A549 (cell line): ENCODE measurements at regions not wholly inside any gene's neighbourhood (a gene's known extent, or its start where the extent isn't known, plus 50 kb on each side); places are given as distances from the start of the nearest gene placed in this dataset.

ENCODE experiments used
- ATAC-seq, 2 experiments: fragments of 200-7000 bp in 1 of 2; fragments of >200 bp in 1 of 2; cut with Nextera tagmentation in 1 of 2; cut with Tn5 transposase in 1 of 2; 3 replicates each; pipeline versions ENCODE4 v1.8.0 to v1.9.1; 2018 to 2020; ENCODE audit warnings: mild to moderate bottlenecking in 1 of 2, moderate library complexity in 1 of 2
- CTCF ChIA-PET: fragments of 300-600 bp; sonication (Branson Sonifier 250); formaldehyde crosslinking; extraction: SDS; loops from one replicate; lab custom pipeline; 2021; ENCODE audit warnings: antibody characterized with exemption, inconsistent platforms; lab: Yijun Ruan, JAX
- POLR2A ChIA-PET: fragments of 350-600 bp; formaldehyde crosslinking; extraction: SDS; loops from one replicate; lab custom pipeline; 2021; ENCODE audit warnings: antibody characterized with exemption, inconsistent platforms; lab: Yijun Ruan, JAX
- DNase-seq, 2 experiments: peaks; one replicate each; pipeline versions ENCODE4 v3.0.0 to v3.0.0-alpha.2; 2011 to 2016; ENCODE audit warnings: low read depth in 1 of 2, low spot score in 1 of 2
- FAIRE-seq: peaks from 2 replicates; lab custom pipeline; 2011; peaks lifted over from hg19 to GRCh38; lab: Jason Lieb, UNC
- H3K27ac ChIP-seq, 2 experiments: fragments of >200 bp; sonication (Bioruptor Twin); formaldehyde crosslinking; 3 replicates each; pipeline ENCODE4 v1.5.1; 2016 to 2017
- H3K4me1 ChIP-seq: fragments of >200 bp; sonication (Bioruptor Twin); formaldehyde crosslinking; 3 replicates; pipeline ENCODE4 v1.6.1; 2016
- H3K4me2 ChIP-seq: fragments of >200 bp; sonication (Bioruptor Twin); formaldehyde crosslinking; 3 replicates; pipeline ENCODE4 v1.6.1; 2016
- H3K4me3 ChIP-seq: fragments of >200 bp; sonication (Bioruptor Twin); formaldehyde crosslinking; 3 replicates; pipeline ENCODE4 v1.5.1; 2016
- H3K9me3 ChIP-seq: fragments of >200 bp; sonication (Bioruptor Twin); formaldehyde crosslinking; 3 replicates; pipeline ENCODE4 v1.6.1; 2016
- BHLHE40 ChIP-seq: IDR thresholded peaks from 2 replicates; pipeline ENCODE4 v1.6.1; 2012; ENCODE audit warnings: low read depth, low read length, inconsistent platforms
- EHF ChIP-seq: fragments of 250-450 bp; sonication (Bioruptor Pico); IDR thresholded peaks from 2 replicates; pipeline ENCODE4 v1.5.0; 2020; ENCODE audit warnings: mild to moderate bottlenecking
- ESRRA ChIP-seq: fragments of 150-350 bp; IDR thresholded peaks from 2 replicates; pipeline ENCODE4 v1.6.1; 2014; ENCODE audit warnings: mild to moderate bottlenecking, low read length, borderline replicate concordance
- FOSL2 ChIP-seq, 2 experiments: fragments of 450-650 bp in 1 of 2; fragments of >200 bp in 1 of 2; sonication (Bioruptor Twin) in 1 of 2; formaldehyde crosslinking; IDR thresholded peaks; 2 replicates each; pipeline versions ENCODE4 v1.5.0 to v1.6.1; 2016 to 2020; ENCODE audit warnings: mild to moderate bottlenecking in 1 of 2, moderate library complexity in 1 of 2
- GATA3 ChIP-seq: IDR thresholded peaks from 2 replicates; pipeline ENCODE4 v1.6.1; 2012; ENCODE audit warnings: borderline replicate concordance
- HDAC2 ChIP-seq: fragments of 200-600 bp; sonication (generic); IDR thresholded peaks from 2 replicates; pipeline ENCODE4 v1.6.1; 2016
- HEYL ChIP-seq: fragments of 250-450 bp; sonication (Bioruptor Pico); IDR thresholded peaks from 2 replicates; pipeline ENCODE4 v1.8.0; 2021; ENCODE audit warnings: mild to moderate bottlenecking, moderate library complexity
- HOXA7 ChIP-seq: fragments of 250-450 bp; sonication (Bioruptor Pico); IDR thresholded peaks from 2 replicates; pipeline ENCODE4 v1.5.0; 2020; ENCODE audit warnings: mild to moderate bottlenecking, moderate library complexity
- JUN ChIP-seq, 2 experiments: fragments of >200 bp; sonication (Bioruptor Twin); formaldehyde crosslinking; IDR thresholded peaks; 2 replicates in 1 of 2; 3 replicates in 1 of 2; pipeline ENCODE4 v1.6.1; 2016 to 2017
- JUNB ChIP-seq: fragments of >200 bp; sonication (Bioruptor Twin); formaldehyde crosslinking; IDR thresholded peaks from 2 replicates; pipeline ENCODE4 v1.6.1; 2016
- KDM5A ChIP-seq: fragments of 200-600 bp; sonication (generic); IDR thresholded peaks from 2 replicates; pipeline ENCODE4 v1.6.1; 2016; ENCODE audit warnings: antibody characterized with exemption, mild to moderate bottlenecking
- MAFK ChIP-seq: fragments of 450-650 bp; IDR thresholded peaks from 2 replicates; pipeline ENCODE4 v1.6.1; 2014; ENCODE audit not compliant: partially characterized antibody
- NFE2L2 ChIP-seq: fragments of 150-350 bp; conservative IDR thresholded peaks from 2 replicates; pipeline ENCODE4 v1.6.1; 2014; ENCODE audit warnings: low read length
- POLR2A ChIP-seq: IDR thresholded peaks from 2 replicates; pipeline ENCODE4 v1.6.1; 2012; ENCODE audit warnings: mild to moderate bottlenecking, low read length
- POLR2AphosphoS2 ChIP-seq: conservative IDR thresholded peaks from 2 replicates; pipeline ENCODE4 v1.6.1; 2012; ENCODE audit warnings: low read length, improper control_type of control experiment, inconsistent platforms
- RAD21 ChIP-seq, 2 experiments: fragments of >200 bp in 1 of 2; sonication (Bioruptor Twin) in 1 of 2; formaldehyde crosslinking in 1 of 2; IDR thresholded peaks in 1 of 2; conservative IDR thresholded peaks in 1 of 2; 2 replicates in 1 of 2; 3 replicates in 1 of 2; pipeline ENCODE4 v1.6.1; 2012 to 2018; ENCODE audit warnings: inconsistent platforms in 1 of 2
- RARB ChIP-seq: fragments of 250-450 bp; sonication (Bioruptor Pico); IDR thresholded peaks from 2 replicates; pipeline ENCODE4 v1.8.0; 2021; ENCODE audit warnings: mild to moderate bottlenecking, moderate library complexity
- RFX5 ChIP-seq: fragments of 450-650 bp; IDR thresholded peaks from 2 replicates; pipeline ENCODE4 v1.7.1; 2014; ENCODE audit warnings: antibody characterized with exemption, mild to moderate bottlenecking, moderate library complexity
- SMC3 ChIP-seq: fragments of >200 bp; sonication (Bioruptor Twin); formaldehyde crosslinking; IDR thresholded peaks from 3 replicates; pipeline ENCODE4 v1.6.1; 2018; ENCODE audit warnings: inconsistent platforms
- SREBF2 ChIP-seq: fragments of 450-650 bp; IDR thresholded peaks from 2 replicates; pipeline ENCODE4 v1.6.1; 2014; ENCODE audit warnings: mild to moderate bottlenecking, moderate library complexity
- TFCP2L1 ChIP-seq: fragments of 250-450 bp; sonication (Bioruptor Pico); IDR thresholded peaks from 2 replicates; pipeline ENCODE4 v1.5.0; 2021; ENCODE audit warnings: mild to moderate bottlenecking
- TP53 ChIP-seq: fragments of 250-450 bp; sonication (Bioruptor Pico); IDR thresholded peaks from 2 replicates; pipeline ENCODE4 v1.5.0; 2021; ENCODE audit warnings: mild to moderate bottlenecking, moderate library complexity
- ZFP36 ChIP-seq: fragments of 450-650 bp; IDR thresholded peaks from 2 replicates; pipeline ENCODE4 v1.6.1; 2014; ENCODE audit warnings: borderline replicate concordance; ENCODE audit not compliant: partially characterized antibody
- ZNF302 ChIP-seq: fragments of 250-450 bp; sonication (Bioruptor Pico); IDR thresholded peaks from 2 replicates; pipeline ENCODE4 v1.9.0; 2021; ENCODE audit warnings: inconsistent platforms, mild to moderate bottlenecking, moderate library complexity
- WGBS: methylation state at CpG from one replicate; pipeline ENCODE4 v1.1.6; 2017; ENCODE audit errors: missing lambda C conversion rate; 5-methylcytosine and 5-hydroxymethylcytosine counted together
- TF ChIP-seq, protein P1 (sequence below): fragments of 450-650 bp; IDR thresholded peaks from 2 replicates; pipeline ENCODE4 v1.6.1; 2014; ENCODE audit warnings: antibody characterized with exemption
- TF ChIP-seq, protein P2 (sequence below): fragments of >200 bp; sonication (Bioruptor Twin); formaldehyde crosslinking; IDR thresholded peaks from 3 replicates; pipeline ENCODE4 v1.5.1; 2016
- TF ChIP-seq, protein P3 (sequence below): fragments of 150-350 bp; IDR thresholded peaks from 2 replicates; pipeline ENCODE4 v1.6.1; 2014; ENCODE audit warnings: low read depth, mild to moderate bottlenecking, low read length
- TF ChIP-seq, protein P4 (sequence below): fragments of >200 bp; sonication (Bioruptor Twin); formaldehyde crosslinking; IDR thresholded peaks from 2 replicates; pipeline ENCODE4 v1.6.1; 2016

DNA sequence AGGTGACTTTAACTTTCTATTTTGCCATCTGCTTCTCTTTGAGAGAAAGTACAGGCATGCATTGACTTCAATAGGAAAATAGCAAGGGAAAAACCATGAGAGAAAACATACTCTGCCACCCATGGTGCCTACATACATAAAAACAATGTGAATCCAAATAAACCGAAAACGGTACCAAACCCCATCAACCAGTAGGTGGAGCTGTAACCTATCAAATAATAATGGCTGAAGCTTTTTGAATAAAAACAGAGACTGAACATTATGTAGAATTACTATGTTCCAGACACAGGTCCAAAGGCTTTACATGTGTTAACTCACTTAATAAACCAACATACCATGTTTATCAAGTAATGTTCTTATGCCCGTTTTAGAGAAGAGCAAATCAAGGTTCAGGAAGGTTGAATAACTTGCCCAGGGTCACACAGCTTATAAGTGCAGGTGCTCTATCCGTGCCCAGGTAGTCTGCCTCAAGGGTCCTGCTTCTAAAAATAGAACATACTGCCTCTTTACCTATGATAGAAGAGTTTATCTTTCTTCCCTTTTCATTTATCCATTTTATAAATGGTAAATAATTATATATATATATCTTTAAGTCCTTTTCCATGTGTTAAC is 293.9 kb upstream of the SYT4 start:
- H3K27ac ChIP-seq, result no peak overlapping the region
- FAIRE-seq (no peak), DNase-seq (peak; percentile 3 to 33), ATAC-seq (no peak)
- POLR2A ChIA-PET, result no interaction called here
- H3K4me3 ChIP-seq, result no peak overlapping the region
- TF ChIP-seq RAD21 (conservative IDR thresholded peaks at IDR 0.05 in 1 of 2, IDR thresholded peaks at IDR 0.05 in 1 of 2) (peak; percentile 53 to 58; a peak in 4 of 5 replicates), SMC3 (peak; percentile 13; the same call in 1 of the 3 replicates), POLR2A (no peak)
- TF ChIP-seq, protein P1, sequence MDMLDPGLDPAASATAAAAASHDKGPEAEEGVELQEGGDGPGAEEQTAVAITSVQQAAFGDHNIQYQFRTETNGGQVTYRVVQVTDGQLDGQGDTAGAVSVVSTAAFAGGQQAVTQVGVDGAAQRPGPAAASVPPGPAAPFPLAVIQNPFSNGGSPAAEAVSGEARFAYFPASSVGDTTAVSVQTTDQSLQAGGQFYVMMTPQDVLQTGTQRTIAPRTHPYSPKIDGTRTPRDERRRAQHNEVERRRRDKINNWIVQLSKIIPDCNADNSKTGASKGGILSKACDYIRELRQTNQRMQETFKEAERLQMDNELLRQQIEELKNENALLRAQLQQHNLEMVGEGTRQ, result no peak
- TF ChIP-seq, protein P2, sequence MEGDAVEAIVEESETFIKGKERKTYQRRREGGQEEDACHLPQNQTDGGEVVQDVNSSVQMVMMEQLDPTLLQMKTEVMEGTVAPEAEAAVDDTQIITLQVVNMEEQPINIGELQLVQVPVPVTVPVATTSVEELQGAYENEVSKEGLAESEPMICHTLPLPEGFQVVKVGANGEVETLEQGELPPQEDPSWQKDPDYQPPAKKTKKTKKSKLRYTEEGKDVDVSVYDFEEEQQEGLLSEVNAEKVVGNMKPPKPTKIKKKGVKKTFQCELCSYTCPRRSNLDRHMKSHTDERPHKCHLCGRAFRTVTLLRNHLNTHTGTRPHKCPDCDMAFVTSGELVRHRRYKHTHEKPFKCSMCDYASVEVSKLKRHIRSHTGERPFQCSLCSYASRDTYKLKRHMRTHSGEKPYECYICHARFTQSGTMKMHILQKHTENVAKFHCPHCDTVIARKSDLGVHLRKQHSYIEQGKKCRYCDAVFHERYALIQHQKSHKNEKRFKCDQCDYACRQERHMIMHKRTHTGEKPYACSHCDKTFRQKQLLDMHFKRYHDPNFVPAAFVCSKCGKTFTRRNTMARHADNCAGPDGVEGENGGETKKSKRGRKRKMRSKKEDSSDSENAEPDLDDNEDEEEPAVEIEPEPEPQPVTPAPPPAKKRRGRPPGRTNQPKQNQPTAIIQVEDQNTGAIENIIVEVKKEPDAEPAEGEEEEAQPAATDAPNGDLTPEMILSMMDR, result peak; percentile 56
- H3K4me1 ChIP-seq, result no peaks in the 10 kb centered on the region
- H3K4me2 ChIP-seq, result no peak overlapping the region
- CTCF ChIA-PET, result interaction anchor here (0.7 to 7.8 kb wide), 7 partner anchors 11 to 1814 kb away, joined by 3 to 57 read pairs (median 7); no protein-coding TSS in a partner anchor
- H3K9me3 ChIP-seq, result no peaks in the 10 kb centered on the region
- WGBS, result 0% methylated on average over 4 of the region's 4 CpGs

DNA sequence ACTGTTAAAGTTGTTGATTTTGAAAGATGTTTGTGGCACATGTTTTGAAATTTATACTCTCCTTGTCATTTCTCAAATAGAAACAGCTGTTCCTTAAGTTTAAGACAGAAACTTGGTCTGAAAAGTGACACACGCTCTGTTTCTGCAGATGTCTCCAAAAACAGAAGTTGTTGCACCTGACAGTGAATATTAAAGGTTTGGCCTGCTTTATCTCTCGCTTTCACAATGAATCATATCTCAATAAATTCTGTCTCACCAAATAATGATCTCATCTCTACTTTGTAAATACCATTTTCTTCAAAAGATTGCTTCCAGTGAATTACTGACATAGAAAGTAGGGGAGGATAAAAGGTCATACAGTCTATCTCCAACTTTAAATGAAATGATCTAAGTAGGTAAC is 294.9 kb upstream of the SYT4 start:
- ATAC-seq (no peak), DNase-seq (no peak), FAIRE-seq (no peak)
- POLR2A ChIA-PET, result no interaction called here
- CTCF ChIA-PET, result interaction anchor here (1.5 to 7.8 kb wide), 4 partner anchors 13 to 25 kb away, joined by 5 to 57 read pairs (median 9); no protein-coding TSS in a partner anchor
- Histone ChIP-seq H3K4me2 (no peak overlapping the region), H3K9me3 (no peaks in the 10 kb centered on the region), H3K4me1 (no peaks in the 10 kb centered on the region), H3K4me3 (no peak overlapping the region), H3K27ac (no peak overlapping the region)
- TF ChIP-seq BHLHE40 (no peak), TP53 (CRISPR knock-in tag) (no peak), JUNB (no peak), RARB (CRISPR knock-in tag) (no peak), HEYL (CRISPR knock-in tag) (no peak), RFX5 (no peak), ESRRA (no peak), HOXA7 (CRISPR knock-in tag) (no peak), JUN (IDR thresholded peaks at IDR 0.05) (no peak), GATA3 (no peak), FOSL2 (IDR thresholded peaks at IDR 0.05) (no peak), FOSL2 (CRISPR knock-in tag; IDR thresholded peaks at IDR 0.05) (no peak), MAFK (no peak), HDAC2 (no peak), EHF (no peak), SREBF2 (no peak)
- TF ChIP-seq, protein P3, sequence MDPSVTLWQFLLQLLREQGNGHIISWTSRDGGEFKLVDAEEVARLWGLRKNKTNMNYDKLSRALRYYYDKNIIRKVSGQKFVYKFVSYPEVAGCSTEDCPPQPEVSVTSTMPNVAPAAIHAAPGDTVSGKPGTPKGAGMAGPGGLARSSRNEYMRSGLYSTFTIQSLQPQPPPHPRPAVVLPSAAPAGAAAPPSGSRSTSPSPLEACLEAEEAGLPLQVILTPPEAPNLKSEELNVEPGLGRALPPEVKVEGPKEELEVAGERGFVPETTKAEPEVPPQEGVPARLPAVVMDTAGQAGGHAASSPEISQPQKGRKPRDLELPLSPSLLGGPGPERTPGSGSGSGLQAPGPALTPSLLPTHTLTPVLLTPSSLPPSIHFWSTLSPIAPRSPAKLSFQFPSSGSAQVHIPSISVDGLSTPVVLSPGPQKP, result no peak
- WGBS, result 13% methylated on average over 2 of the region's 2 CpGs

DNA sequence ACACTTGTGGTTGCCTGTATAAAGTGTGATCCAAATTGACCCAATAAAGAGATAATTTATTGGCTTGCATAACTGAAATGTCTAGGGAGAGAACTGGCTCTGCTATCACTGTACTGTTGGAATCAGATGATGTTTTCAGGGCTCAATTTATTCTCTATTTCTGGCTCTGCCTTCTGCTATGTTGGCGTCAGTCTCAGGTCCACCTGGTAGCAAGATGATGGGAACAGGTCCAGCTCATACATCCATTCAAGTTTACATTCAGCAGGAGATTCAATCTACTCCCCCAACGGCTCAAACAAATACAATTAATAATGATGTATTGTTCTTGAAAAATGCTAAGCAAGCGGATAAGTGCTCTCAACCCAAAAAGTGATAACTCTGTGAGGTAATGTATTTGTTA is 297.7 kb upstream of the SYT4 start:
- POLR2A ChIA-PET, result no interaction called here
- ATAC-seq (no peak), FAIRE-seq (no peak), DNase-seq (no peak)
- H3K4me1 ChIP-seq, result no peaks in the 10 kb centered on the region
- WGBS, result 21% methylated on average over 3 of the region's 3 CpGs
- H3K27ac ChIP-seq, result no peak overlapping the region
- H3K9me3 ChIP-seq, result no peaks in the 10 kb centered on the region
- no peak overlapping the region for H3K4me2 ChIP-seq
- CTCF ChIA-PET, result interaction anchor here (7.8 kb wide), 1 partner anchor 13 kb away, joined by 57 read pairs; no protein-coding TSS in a partner anchor
- H3K4me3 ChIP-seq, result no peak overlapping the region
- TF ChIP-seq, protein P2, result no peak
- TF ChIP-seq KDM5A (no peak), RFX5 (no peak), POLR2A (no peak), ZNF302 (CRISPR knock-in tag) (no peak), NFE2L2 (no peak), TFCP2L1 (CRISPR knock-in tag) (no peak), JUN (IDR thresholded peaks at IDR 0.05) (no peak), POLR2AphosphoS2 (no peak), ZFP36 (no peak)
- TF ChIP-seq, protein P4, sequence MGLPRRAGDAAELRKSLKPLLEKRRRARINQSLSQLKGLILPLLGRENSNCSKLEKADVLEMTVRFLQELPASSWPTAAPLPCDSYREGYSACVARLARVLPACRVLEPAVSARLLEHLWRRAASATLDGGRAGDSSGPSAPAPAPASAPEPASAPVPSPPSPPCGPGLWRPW, result no peak
